ENCODE measurements at regions not wholly inside any gene's neighbourhood (a gene's known extent, or its start where the extent isn't known, plus 50 kb on each side); places are given as distances from the start of the nearest gene placed in this dataset.

- no peak overlapping the region for H3K4me3 ChIP-seq
These were observed 516.5 kb downstream of the DNAH5 start for GRCh38 chr5:13427827-13428557.

GRCh38 chr5:13412040-13412595, 532.4 kb downstream of the DNAH5 start:
- no peaks in the 10 kb centered on the region for H3K27me3 ChIP-seq (ENCODE audit: low read depth)
- intact Hi-C loops (cut with micrococcal nuclease), result no loop called here
- H3K4me3 ChIP-seq, result no peak overlapping the region
- no peaks in the 10 kb centered on the region for H3K4me1 ChIP-seq
- H3K36me3 ChIP-seq, result no peaks in the 10 kb centered on the region
- no peak overlapping the region for H3K27ac ChIP-seq (replicated peaks)
- no peak for DNase-seq
- no peak for TF ChIP-seq CTCF (IDR thresholded peaks at IDR 0.05; ENCODE audit: borderline replicate concordance)
- no peaks in the 10 kb centered on the region for H3K9me3 ChIP-seq (replicated peaks)

More at GRCh38 chr5:13427827-13428557, 516.5 kb downstream of the DNAH5 start:
- no peak for DNase-seq
- H3K27me3 ChIP-seq (ENCODE audit: low read depth), result no peaks in the 10 kb centered on the region
- no peak for TF ChIP-seq CTCF (IDR thresholded peaks at IDR 0.05; ENCODE audit: borderline replicate concordance)
- H3K36me3 ChIP-seq, result no peaks in the 10 kb centered on the region
- no peak overlapping the region for H3K27ac ChIP-seq (replicated peaks)
- H3K4me1 ChIP-seq, result no peaks in the 10 kb centered on the region
- no peaks in the 10 kb centered on the region for H3K9me3 ChIP-seq (replicated peaks)
- intact Hi-C loops (cut with micrococcal nuclease), result no loop called here

GRCh38 chr5:13408616-13409015, 535.9 kb downstream of the DNAH5 start:
- Histone ChIP-seq H3K4me1 (no peaks in the 10 kb centered on the region), H3K36me3 (no peaks in the 10 kb centered on the region), H3K4me3 (no peak overlapping the region), H3K27ac (replicated peaks) (no peak overlapping the region), H3K9me3 (replicated peaks) (no peaks in the 10 kb centered on the region), H3K27me3 (ENCODE audit: low read depth) (no peaks in the 10 kb centered on the region)
- no peak for TF ChIP-seq CTCF (IDR thresholded peaks at IDR 0.05; ENCODE audit: borderline replicate concordance)
- no peak for DNase-seq
- intact Hi-C loops (cut with micrococcal nuclease), result no loop called here

GRCh38 chr5:13403351-13403750, 541.1 kb downstream of the DNAH5 start:
- intact Hi-C loops (cut with micrococcal nuclease), result no loop called here
- Histone ChIP-seq H3K9me3 (replicated peaks) (peaks cover 4% of the 10 kb centered on the region), H3K36me3 (no peaks in the 10 kb centered on the region), H3K27me3 (ENCODE audit: low read depth) (no peaks in the 10 kb centered on the region), H3K4me3 (no peak overlapping the region), H3K27ac (replicated peaks) (no peak overlapping the region), H3K4me1 (no peaks in the 10 kb centered on the region)
- DNase-seq, result no peak
- no peak for TF ChIP-seq CTCF (IDR thresholded peaks at IDR 0.05; ENCODE audit: borderline replicate concordance)

- Histone ChIP-seq H3K9me3 (replicated peaks) (peaks cover 34% of the 10 kb centered on the region), H3K36me3 (no peaks in the 10 kb centered on the region), H3K4me3 (no peak overlapping the region), H3K4me1 (no peaks in the 10 kb centered on the region), H3K27me3 (ENCODE audit: low read depth) (no peaks in the 10 kb centered on the region), H3K27ac (replicated peaks) (no peak overlapping the region)
- no peak for TF ChIP-seq CTCF (IDR thresholded peaks at IDR 0.05; ENCODE audit: borderline replicate concordance)
- DNase-seq, result no peak
- intact Hi-C loops (cut with micrococcal nuclease), result no loop called here
These were observed 559.4 kb downstream of the DNAH5 start for GRCh38 chr5:13385066-13385465.

All from left ventricle myocardium inferior (tissue), 1 donor.